Sigmoid colon (tissue), 4 donors: ENCODE measurements at regions not wholly inside any gene's neighbourhood (a gene's known extent, or its start where the extent isn't known, plus 50 kb on each side); places are given as distances from the start of the nearest gene placed in this dataset.

Source experiments
- EP300 ChIP-seq, 4 donors: sonication (generic); formaldehyde crosslinking; IDR thresholded peaks; one replicate each; pipeline ENCODE4 v1.6.1; 2017; ENCODE audit warnings: antibody characterized with exemption in 4 of 4
- POLR2A ChIP-seq, 2 donors: fragments of 450-650 bp; IDR thresholded peaks; one replicate each; pipeline ENCODE4 v1.6.1; 2016; ENCODE audit warnings: antibody characterized with exemption in 2 of 2, mild to moderate bottlenecking in 2 of 2, moderate library complexity in 2 of 2
- POLR2AphosphoS5 ChIP-seq, 4 donors: sonication (generic); formaldehyde crosslinking; IDR thresholded peaks; one replicate each; pipeline ENCODE4 v1.6.1; 2017; ENCODE audit warnings: antibody characterized with exemption in 4 of 4
- TF ChIP-seq, protein P1 (sequence below), 4 experiments: fragments of 450-650 bp in 3 of 4; fragments of 200-600 bp in 1 of 4; IDR thresholded peaks; one replicate each; pipeline ENCODE4 v1.5.1; 2016 to 2019; ENCODE audit warnings: antibody characterized with exemption in 4 of 4, mild to moderate bottlenecking in 3 of 4, moderate library complexity in 2 of 4

- TF ChIP-seq, protein P1, sequence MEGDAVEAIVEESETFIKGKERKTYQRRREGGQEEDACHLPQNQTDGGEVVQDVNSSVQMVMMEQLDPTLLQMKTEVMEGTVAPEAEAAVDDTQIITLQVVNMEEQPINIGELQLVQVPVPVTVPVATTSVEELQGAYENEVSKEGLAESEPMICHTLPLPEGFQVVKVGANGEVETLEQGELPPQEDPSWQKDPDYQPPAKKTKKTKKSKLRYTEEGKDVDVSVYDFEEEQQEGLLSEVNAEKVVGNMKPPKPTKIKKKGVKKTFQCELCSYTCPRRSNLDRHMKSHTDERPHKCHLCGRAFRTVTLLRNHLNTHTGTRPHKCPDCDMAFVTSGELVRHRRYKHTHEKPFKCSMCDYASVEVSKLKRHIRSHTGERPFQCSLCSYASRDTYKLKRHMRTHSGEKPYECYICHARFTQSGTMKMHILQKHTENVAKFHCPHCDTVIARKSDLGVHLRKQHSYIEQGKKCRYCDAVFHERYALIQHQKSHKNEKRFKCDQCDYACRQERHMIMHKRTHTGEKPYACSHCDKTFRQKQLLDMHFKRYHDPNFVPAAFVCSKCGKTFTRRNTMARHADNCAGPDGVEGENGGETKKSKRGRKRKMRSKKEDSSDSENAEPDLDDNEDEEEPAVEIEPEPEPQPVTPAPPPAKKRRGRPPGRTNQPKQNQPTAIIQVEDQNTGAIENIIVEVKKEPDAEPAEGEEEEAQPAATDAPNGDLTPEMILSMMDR (IDR thresholded peaks at IDR 0.05): no peak
- TF ChIP-seq EP300 (IDR thresholded peaks at IDR 0.05) (no peak), POLR2A (IDR thresholded peaks at IDR 0.05) (no peak), POLR2AphosphoS5 (IDR thresholded peaks at IDR 0.05) (no peak)
Measured at GRCh38 chr12:46452776-46453175, 80.2 kb upstream of the SLC38A2 start.
